NCI-H1092 (cell line): ENCODE measurements at regions not wholly inside any gene's neighbourhood (a gene's known extent, or its start where the extent isn't known, plus 50 kb on each side); places are given as distances from the start of the nearest gene placed in this dataset.
"Not testable (repeated sequence)": the region's sequence is repeated elsewhere in the genome, so short reads cannot be mapped to it uniquely, and the experiment has no call there.

ENCODE experiments used
- DNase-seq: peaks from one replicate; lab custom pipeline; 2025; lab: John Stamatoyannopoulos, UW

GRCh38 chr18:61676773-61677434 is 215.9 kb downstream of the RNF152 start:
- no peak for DNase-seq

- DNase-seq = no peak
Observed at GRCh38 chr18:61669320-61669719, 223.5 kb downstream of the RNF152 start.

- no peak for DNase-seq
Observed at GRCh38 chr18:61666876-61667590, 225.8 kb downstream of the RNF152 start.

- DNase-seq = no peak
Observed at GRCh38 chr18:61664419-61665084, 228.3 kb downstream of the RNF152 start.

- DNase-seq = no peak
Observed at GRCh38 chr18:61662726-61663125, 230.1 kb downstream of the RNF152 start.

GRCh38 chr18:61658431-61658830 is 234.4 kb downstream of the RNF152 start:
- no peak for DNase-seq

- DNase-seq = no peak
Observed at GRCh38 chr18:61657066-61657732, 235.6 kb downstream of the RNF152 start.

GRCh38 chr18:61655630-61656029 is 237.2 kb downstream of the RNF152 start:
- no peak for DNase-seq

GRCh38 chr18:61653823-61654551 is 238.8 kb downstream of the RNF152 start:
- DNase-seq = no peak

- DNase-seq = no peak
Observed at GRCh38 chr18:61651880-61652268, 240.9 kb downstream of the RNF152 start.

GRCh38 chr18:61651145-61651879 is 241.5 kb downstream of the RNF152 start:
- no peak for DNase-seq

GRCh38 chr18:61643884-61644647 is 248.7 kb downstream of the RNF152 start:
- DNase-seq = no peak

- no peak for DNase-seq
Observed at GRCh38 chr18:61639886-61640285, 252.9 kb downstream of the RNF152 start.

GRCh38 chr18:61637905-61638595 is 254.8 kb downstream of the RNF152 start:
- no peak for DNase-seq

- peak; percentile 74 for DNase-seq
Observed at GRCh38 chr18:61637319-61637718, 255.5 kb downstream of the RNF152 start.

GRCh38 chr18:61635901-61636528 is 256.8 kb downstream of the RNF152 start:
- DNase-seq = peak; percentile 49

- no peak for DNase-seq
Observed at GRCh38 chr18:61628085-61628484, 264.7 kb downstream of the RNF152 start.

- DNase-seq = not testable (repeated sequence)
Observed at GRCh38 chr18:61624631-61625030, 268.2 kb downstream of the RNF152 start.

- no peak for DNase-seq
Observed at GRCh38 chr18:61619783-61620182, 273.0 kb downstream of the RNF152 start.
